PC-9 (cell line): ENCODE measurements at regions not wholly inside any gene's neighbourhood (a gene's known extent, or its start where the extent isn't known, plus 50 kb on each side); places are given as distances from the start of the nearest gene placed in this dataset.

Experiments used
- EZH2 ChIP-seq: fragments of 200-600 bp; sonication (generic); IDR thresholded peaks from 2 replicates; pipeline ENCODE4 v1.8.0; 2017; ENCODE audit warnings: antibody characterized with exemption, low read depth
- TF ChIP-seq, protein P1 (sequence below): fragments of 200-600 bp; sonication (generic); conservative IDR thresholded peaks from 2 replicates; pipeline ENCODE4 v1.6.1; 2017; ENCODE audit warnings: mixed run types, antibody characterized with exemption, mild to moderate bottlenecking, moderate library complexity

DNA sequence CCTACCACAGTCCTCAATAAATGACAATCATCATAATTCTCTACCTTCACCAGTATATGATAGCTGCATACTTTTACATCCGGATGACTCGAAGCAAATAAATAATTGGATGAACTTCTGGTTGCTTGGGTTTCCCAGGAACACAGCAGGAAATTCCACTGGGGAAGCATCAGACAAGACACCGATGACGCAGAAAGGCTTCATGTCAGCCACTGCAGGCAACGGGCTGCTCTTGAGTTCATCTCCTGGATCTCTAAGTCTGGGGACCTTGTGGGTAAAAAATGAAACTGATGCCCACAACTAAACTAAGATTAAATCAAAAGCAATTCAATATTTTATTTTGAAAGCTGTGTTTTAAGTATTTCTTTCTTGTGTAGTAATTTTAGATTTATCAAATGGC, 472.1 kb upstream of the C16orf82 start:
- TF ChIP-seq, protein P1, sequence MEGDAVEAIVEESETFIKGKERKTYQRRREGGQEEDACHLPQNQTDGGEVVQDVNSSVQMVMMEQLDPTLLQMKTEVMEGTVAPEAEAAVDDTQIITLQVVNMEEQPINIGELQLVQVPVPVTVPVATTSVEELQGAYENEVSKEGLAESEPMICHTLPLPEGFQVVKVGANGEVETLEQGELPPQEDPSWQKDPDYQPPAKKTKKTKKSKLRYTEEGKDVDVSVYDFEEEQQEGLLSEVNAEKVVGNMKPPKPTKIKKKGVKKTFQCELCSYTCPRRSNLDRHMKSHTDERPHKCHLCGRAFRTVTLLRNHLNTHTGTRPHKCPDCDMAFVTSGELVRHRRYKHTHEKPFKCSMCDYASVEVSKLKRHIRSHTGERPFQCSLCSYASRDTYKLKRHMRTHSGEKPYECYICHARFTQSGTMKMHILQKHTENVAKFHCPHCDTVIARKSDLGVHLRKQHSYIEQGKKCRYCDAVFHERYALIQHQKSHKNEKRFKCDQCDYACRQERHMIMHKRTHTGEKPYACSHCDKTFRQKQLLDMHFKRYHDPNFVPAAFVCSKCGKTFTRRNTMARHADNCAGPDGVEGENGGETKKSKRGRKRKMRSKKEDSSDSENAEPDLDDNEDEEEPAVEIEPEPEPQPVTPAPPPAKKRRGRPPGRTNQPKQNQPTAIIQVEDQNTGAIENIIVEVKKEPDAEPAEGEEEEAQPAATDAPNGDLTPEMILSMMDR = no peak
- TF ChIP-seq EZH2 = no peak
